ENCODE measurements at regions not wholly inside any gene's neighbourhood (a gene's known extent, or its start where the extent isn't known, plus 50 kb on each side); places are given as distances from the start of the nearest gene placed in this dataset.
"Not testable (repeated sequence)": the region's sequence is repeated elsewhere in the genome, so short reads cannot be mapped to it uniquely, and the experiment has no call there.

GRCh38 chr4:115485402-115485801, 372.0 kb upstream of the NDST4 start:
- Histone ChIP-seq H3K27ac (ENCODE audit: low read depth) (no peak overlapping the region), H3K36me3 (ENCODE audit: insufficient read depth) (no peaks in the 10 kb centered on the region), H3K79me2 (replicated peaks; ENCODE audit: insufficient read depth) (no peaks in the 10 kb centered on the region), H3K9me2 (ENCODE audit: insufficient read depth) (no peaks in the 10 kb centered on the region), H3K4me3 (no peak overlapping the region), H2AFZ (no peak overlapping the region), H4K20me1 (replicated peaks; ENCODE audit: insufficient read depth) (no peaks in the 10 kb centered on the region), H3K27me3 (ENCODE audit: insufficient read depth) (no peaks in the 10 kb centered on the region), H3K4me1 (ENCODE audit: insufficient read depth) (no peaks in the 10 kb centered on the region), H3F3A (replicated peaks; ENCODE audit: low read depth) (no peaks in the 10 kb centered on the region), H3K4me2 (no peak overlapping the region)
- no peak overlapping the region for H3K4me3 Mint-ChIP-seq
- TF ChIP-seq EZH2 (IDR thresholded peaks at IDR 0.05; ENCODE audit: low read depth, unreplicated experiment) (no peak), EZH2phosphoT487 (IDR thresholded peaks at IDR 0.05; ENCODE audit: unreplicated experiment) (no peak), CREB1 (CRISPR knock-in tag; IDR thresholded peaks at IDR 0.05; ENCODE audit: low read depth) (no peak), JUNB (IDR thresholded peaks at IDR 0.05; ENCODE audit: unreplicated experiment) (no peak), NANOG (IDR thresholded peaks at IDR 0.05; ENCODE audit: borderline replicate concordance) (no peak)
- H3K27me3 Mint-ChIP-seq (ENCODE audit: insufficient read depth, low read depth, poor library complexity), result no peaks in the 10 kb centered on the region
- H3K9me3 Mint-ChIP-seq, result no peaks in the 10 kb centered on the region
- no peak overlapping the region for H3K27ac Mint-ChIP-seq
- peaks cover 3% of the 10 kb centered on the region; the same call in 2 of the 3 replicates for H3K4me1 Mint-ChIP-seq
- DNase-seq (ENCODE audit: low spot score) (no peak), ATAC-seq (no peak)
- H3K36me3 Mint-ChIP-seq (ENCODE audit: low read depth), result no peaks in the 10 kb centered on the region

- no peaks in the 10 kb centered on the region for H3K9me3 Mint-ChIP-seq
- DNase-seq (ENCODE audit: low spot score) (no peak), ATAC-seq (no peak)
- H3K27ac ChIP-seq (ENCODE audit: low read depth), result no peak overlapping the region
- no peaks in the 10 kb centered on the region for H3F3A ChIP-seq (replicated peaks; ENCODE audit: low read depth)
- no peaks in the 10 kb centered on the region for H3K27me3 Mint-ChIP-seq (ENCODE audit: insufficient read depth, low read depth, poor library complexity)
- H3K27me3 ChIP-seq (ENCODE audit: insufficient read depth), result no peaks in the 10 kb centered on the region
- no peaks in the 10 kb centered on the region for H3K36me3 Mint-ChIP-seq (ENCODE audit: low read depth)
- H3K79me2 ChIP-seq (replicated peaks; ENCODE audit: insufficient read depth), result no peaks in the 10 kb centered on the region
- H2AFZ ChIP-seq, result peak overlapping the region; percentile 35; the same call in 1 of the 2 replicates
- H3K9me2 ChIP-seq (ENCODE audit: insufficient read depth), result no peaks in the 10 kb centered on the region
- no peak overlapping the region for H3K4me3 Mint-ChIP-seq
- H3K4me2 ChIP-seq, result no peak overlapping the region
- H3K4me3 ChIP-seq, result no peak overlapping the region
- no peaks in the 10 kb centered on the region for H3K4me1 ChIP-seq (ENCODE audit: insufficient read depth)
- peaks cover 3% of the 10 kb centered on the region; the same call in 2 of the 3 replicates for H3K4me1 Mint-ChIP-seq
- H3K27ac Mint-ChIP-seq, result no peak overlapping the region
- no peak for TF ChIP-seq POLR2AphosphoS5 (IDR thresholded peaks at IDR 0.05; ENCODE audit: low read depth)
- no peaks in the 10 kb centered on the region for H3K36me3 ChIP-seq (ENCODE audit: insufficient read depth)
- H4K20me1 ChIP-seq (replicated peaks; ENCODE audit: insufficient read depth), result no peaks in the 10 kb centered on the region
These were observed 371.1 kb upstream of the NDST4 start for GRCh38 chr4:115484479-115484878.

GRCh38 chr4:115470763-115471162, 357.3 kb upstream of the NDST4 start:
- no peak for TF ChIP-seq ETS1 (IDR thresholded peaks at IDR 0.05)
- TF ChIP-seq JUNB (IDR thresholded peaks at IDR 0.05; ENCODE audit: unreplicated experiment), result no peak
- no peaks in the 10 kb centered on the region for H3F3A ChIP-seq (replicated peaks; ENCODE audit: low read depth)
- no peak overlapping the region for H3K4me2 ChIP-seq
- no peaks in the 10 kb centered on the region for H3K27me3 ChIP-seq (ENCODE audit: insufficient read depth)
- no peak overlapping the region for H3K27ac ChIP-seq (ENCODE audit: low read depth)
- no peaks in the 10 kb centered on the region for H3K4me1 Mint-ChIP-seq
- DNase-seq (ENCODE audit: low spot score) (no peak), ATAC-seq (no peak)
- H3K79me2 ChIP-seq (replicated peaks; ENCODE audit: insufficient read depth), result no peaks in the 10 kb centered on the region
- H3K27me3 Mint-ChIP-seq (ENCODE audit: insufficient read depth, low read depth, poor library complexity), result no peaks in the 10 kb centered on the region
- no peak overlapping the region for H3K27ac Mint-ChIP-seq
- no peaks in the 10 kb centered on the region for H3K36me3 Mint-ChIP-seq (ENCODE audit: low read depth)
- no peaks in the 10 kb centered on the region for H3K36me3 ChIP-seq (ENCODE audit: insufficient read depth)
- 0 out of 2 replicates have a peak, but pooled peaks cover 6% of the 10 kb centered on the region for H3K9me2 ChIP-seq (ENCODE audit: insufficient read depth)
- H3K4me3 Mint-ChIP-seq, result no peak overlapping the region
- H3K4me3 ChIP-seq, result no peak overlapping the region
- no peak overlapping the region for H2AFZ ChIP-seq
- no peaks in the 10 kb centered on the region; the same call in 2 of the 3 replicates for H3K9me3 Mint-ChIP-seq
- no peaks in the 10 kb centered on the region for H4K20me1 ChIP-seq (replicated peaks; ENCODE audit: insufficient read depth)
- H3K4me1 ChIP-seq (ENCODE audit: insufficient read depth), result no peaks in the 10 kb centered on the region

DNA sequence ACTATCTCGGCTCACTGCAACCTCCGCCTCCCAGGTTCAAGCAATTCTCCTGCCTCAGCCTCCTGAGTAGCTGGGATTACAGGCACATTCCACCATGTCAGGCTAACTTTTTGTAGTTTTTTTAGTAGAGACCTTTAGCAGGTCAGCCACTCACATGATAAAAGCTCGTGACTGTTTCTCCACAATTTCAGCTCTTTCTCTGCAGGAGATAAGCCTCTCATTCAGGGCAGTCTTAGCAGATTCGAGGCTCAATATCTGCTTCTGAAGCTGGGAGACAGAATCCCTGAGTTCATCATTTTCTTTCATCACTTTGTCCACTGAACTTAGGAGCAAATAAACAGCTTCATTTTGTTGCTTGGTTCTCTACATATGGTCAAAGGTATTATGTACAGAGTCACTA, 345.9 kb upstream of the NDST4 start:
- H3K36me3 Mint-ChIP-seq (ENCODE audit: low read depth); H3K27ac Mint-ChIP-seq; H3K4me1 Mint-ChIP-seq; H3K36me3 ChIP-seq (ENCODE audit: insufficient read depth); H3K9me2 ChIP-seq (ENCODE audit: insufficient read depth); H3K4me2 ChIP-seq; H3K27me3 ChIP-seq (ENCODE audit: insufficient read depth); H3K4me3 ChIP-seq; H3K4me3 Mint-ChIP-seq; H3K27ac ChIP-seq (ENCODE audit: low read depth); H3K27me3 Mint-ChIP-seq (ENCODE audit: insufficient read depth, low read depth, poor library complexity); H4K20me1 ChIP-seq (replicated peaks; ENCODE audit: insufficient read depth); H3F3A ChIP-seq (replicated peaks; ENCODE audit: low read depth); H3K79me2 ChIP-seq (replicated peaks; ENCODE audit: insufficient read depth); H3K9me3 Mint-ChIP-seq; H3K4me1 ChIP-seq (ENCODE audit: insufficient read depth); DNase-seq (ENCODE audit: low spot score); ATAC-seq: not testable (repeated sequence)
- H2AFZ ChIP-seq, result peak overlapping the region; percentile 52; the same call in 1 of the 2 replicates

All from GM23338 (cell line).